ENCODE measurements at regions not wholly inside any gene's neighbourhood (a gene's known extent, or its start where the extent isn't known, plus 50 kb on each side); places are given as distances from the start of the nearest gene placed in this dataset.
"Not testable (repeated sequence)": the region's sequence is repeated elsewhere in the genome, so short reads cannot be mapped to it uniquely, and the experiment has no call there.

DNA sequence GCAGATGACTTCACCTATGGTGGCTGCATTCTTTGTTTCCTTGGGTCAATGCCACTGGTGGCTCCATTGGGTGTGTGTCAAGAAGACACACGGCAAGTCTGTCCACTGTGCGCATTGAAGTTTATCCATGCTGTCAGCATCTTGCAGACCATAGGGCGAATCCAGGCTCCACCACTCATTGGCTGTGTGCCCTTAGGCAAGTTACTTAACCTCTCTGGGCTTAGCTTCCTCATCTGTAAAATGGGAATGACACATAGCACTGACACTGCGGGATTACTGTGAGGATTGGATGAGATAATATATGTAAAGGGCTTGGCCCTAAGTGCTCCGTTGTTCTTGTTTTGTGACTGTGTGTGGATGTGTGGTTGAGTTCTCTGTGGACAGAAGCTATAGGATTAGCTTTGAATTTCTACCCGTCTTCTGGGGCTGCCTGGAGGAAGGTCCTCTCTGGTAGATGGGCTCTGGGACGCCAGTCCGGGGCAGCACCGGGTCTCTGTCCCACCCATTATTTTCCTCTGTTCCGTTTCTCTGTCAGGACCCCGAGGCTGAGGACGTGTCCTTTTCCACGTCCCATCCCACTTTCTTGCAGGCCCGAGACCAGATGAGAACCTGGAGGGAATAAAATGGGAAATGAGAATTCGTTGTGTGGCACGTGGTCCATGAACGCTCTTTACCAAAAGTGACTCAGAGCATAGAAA is 178.4 kb downstream of the IRF8 start:
- peak in 1 of 42 donors; percentile 21 for DNase-seq
- intact Hi-C loops (cut with DNase I) = no loop called here

DNA sequence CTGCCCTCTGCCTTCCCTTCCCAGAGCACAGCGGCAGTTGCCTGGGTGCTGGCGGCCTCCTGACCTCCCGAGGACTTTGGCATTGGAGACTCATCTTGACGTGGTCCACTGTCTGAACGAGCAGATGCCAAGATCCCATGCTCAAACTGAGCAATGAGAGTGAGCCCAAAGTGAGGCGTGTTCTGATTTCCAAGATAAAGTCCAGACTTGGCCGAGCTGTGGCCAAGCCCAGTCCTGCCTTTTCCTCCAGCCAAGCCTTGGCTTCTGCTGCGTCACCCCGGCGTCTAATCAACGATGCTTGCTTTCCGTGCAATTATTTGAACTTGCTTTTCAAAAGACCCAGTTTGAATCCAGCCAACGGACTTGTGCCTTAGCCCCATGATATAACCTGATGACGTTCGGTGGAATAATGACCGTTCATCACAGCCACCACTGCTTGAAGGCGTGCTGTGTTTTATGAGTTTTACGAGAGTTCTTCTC is 179.2 kb downstream of the IRF8 start:
- peak in 10 of 42 donors; percentile 8 to 60 (median 24) for DNase-seq
- intact Hi-C loops (cut with DNase I) = no loop called here

DNA sequence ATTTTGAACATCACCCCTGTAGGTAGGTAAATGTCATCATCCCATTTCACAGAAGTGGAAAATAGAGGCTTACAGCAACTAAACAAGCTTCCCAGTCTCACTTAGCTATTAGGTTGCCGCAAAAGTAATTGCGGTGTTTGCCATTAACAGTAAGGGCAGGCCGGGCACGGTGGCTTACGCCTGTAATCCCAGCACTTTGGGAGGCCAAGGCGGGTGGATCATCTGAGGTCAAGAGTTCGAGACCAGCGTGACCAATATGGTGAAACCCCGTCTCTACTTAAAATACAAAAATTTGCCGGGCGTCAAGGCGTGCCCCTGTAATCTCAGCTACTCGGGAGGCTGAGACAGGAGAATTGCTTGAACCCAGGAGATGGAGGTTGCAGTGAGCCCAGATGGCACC is 179.7 kb downstream of the IRF8 start:
- intact Hi-C loops (cut with DNase I) = not testable (repeated sequence)
- peak in 1 of 42 donors; percentile 19 for DNase-seq

DNA sequence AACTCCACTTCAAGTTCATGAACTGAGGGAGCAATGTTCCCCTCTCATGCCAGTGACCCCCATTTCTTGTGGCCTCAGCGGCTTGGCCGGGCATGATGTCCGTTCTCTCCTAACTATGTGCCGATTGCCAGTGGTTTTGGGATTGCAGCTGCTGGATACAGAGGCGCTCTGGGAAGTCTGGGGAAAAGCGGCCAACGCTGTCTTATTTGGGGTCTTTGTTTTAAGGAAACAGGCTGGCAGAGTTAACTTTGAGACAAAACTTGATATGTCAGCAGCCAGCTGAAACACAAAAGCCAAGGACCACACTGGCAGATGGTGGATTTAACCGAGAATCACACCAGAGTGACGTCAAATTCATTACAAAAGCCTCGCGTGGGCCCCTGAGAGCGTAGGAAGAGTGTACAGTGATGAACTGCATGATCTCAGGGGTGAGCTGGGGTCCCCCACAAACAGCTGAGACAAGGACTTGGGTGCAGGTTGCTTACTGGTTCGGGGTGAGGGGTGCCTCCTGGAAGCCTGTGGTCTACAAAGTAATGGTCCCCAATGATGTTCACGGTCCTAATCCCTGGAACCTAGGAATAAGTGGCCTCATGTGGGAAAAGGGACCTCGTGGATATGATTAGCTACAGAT is 180.4 kb downstream of the IRF8 start:
- intact Hi-C loops (cut with DNase I) = no loop called here
- peak in 7 of 42 donors; percentile 7 to 39 (median 12) for DNase-seq

DNA sequence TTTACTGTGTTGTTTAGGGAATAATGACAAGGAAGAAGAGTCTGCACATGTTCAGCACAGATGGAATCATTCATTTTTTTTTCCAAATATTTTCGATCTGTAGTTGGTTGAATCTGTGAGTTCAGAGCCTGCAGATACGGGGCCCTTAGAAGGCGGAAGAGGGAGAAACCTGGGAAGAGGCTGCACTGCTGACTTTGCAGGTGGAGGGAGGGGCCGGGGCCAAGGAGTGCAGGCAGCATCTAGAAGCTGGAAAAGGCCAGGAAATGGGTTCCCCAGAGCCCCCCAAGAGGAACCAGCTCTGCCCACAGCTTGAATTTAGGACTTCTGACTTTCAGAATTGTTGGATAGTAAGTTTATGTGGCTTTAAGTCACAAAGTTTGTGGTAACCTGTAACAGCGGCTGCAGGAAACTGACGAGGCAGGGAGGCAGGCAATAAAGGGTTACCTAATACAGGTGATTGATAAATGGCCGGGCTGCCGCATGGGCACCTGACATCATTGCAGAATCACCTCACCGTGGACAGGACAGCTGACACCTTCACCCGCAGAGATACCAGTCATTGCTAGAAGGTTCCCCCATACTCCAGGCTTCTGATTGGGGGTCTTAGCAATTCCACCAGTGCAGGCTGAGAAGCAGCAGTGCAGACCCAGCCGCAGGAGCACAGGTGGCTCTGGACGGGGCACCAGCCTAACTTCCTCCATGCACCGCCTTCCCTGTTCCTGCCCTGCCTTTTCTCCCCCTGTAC is 181.3 kb downstream of the IRF8 start:
- DNase-seq = peak in 5 of 42 donors; percentile 0 to 31 (median 20)
- intact Hi-C loops (cut with DNase I) = no loop called here

DNA sequence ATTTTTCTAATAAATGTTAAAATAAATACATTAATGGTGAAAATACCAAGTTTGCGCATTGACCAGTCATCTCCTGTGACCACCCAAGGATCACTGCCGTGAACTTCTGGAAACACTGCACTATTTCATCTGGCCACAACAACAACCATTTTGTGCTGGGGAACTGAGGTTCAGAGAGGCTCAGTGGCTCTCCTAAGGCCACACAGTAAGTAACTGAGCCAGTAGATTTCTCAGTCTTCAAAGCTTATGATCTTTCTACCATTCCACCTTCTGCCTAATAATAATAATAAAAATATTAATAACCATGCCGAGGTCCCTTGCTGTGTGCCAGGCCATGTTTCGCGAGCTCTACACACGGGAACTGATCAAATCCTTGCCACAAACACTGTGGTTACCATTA is 182.0 kb downstream of the IRF8 start:
- intact Hi-C loops (cut with DNase I) = no loop called here
- DNase-seq = no peak

DNA sequence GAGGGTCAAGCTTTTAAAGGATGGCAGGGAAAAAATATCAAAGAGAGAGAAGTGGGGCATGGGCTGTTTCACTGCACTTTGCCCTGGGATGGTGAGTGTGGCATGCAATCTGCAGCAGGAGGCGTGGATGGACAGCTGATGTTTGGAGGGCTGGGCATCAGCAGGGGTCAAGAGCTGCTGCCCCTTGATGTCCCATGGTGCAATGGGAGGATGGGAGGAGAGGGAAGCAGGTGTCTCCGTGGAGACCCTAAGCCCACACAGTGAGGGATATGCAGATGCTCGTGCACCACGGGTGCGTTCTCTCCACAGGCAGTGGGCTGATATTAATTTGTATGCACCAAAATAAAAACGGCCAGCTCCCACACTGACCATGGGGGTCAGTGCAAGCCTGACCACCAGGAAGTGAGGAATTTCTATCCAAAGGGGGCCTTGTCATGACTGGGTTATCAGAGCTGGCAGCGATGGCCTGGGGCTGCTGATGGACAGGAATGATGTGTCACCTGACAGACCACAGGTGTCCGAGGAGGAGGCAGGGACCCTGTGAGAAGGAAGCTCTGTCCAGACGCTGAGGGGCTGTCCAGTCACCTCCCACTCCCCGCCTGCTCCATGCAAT is 183.6 kb downstream of the IRF8 start:
- intact Hi-C loops (cut with DNase I) = no loop called here

DNA sequence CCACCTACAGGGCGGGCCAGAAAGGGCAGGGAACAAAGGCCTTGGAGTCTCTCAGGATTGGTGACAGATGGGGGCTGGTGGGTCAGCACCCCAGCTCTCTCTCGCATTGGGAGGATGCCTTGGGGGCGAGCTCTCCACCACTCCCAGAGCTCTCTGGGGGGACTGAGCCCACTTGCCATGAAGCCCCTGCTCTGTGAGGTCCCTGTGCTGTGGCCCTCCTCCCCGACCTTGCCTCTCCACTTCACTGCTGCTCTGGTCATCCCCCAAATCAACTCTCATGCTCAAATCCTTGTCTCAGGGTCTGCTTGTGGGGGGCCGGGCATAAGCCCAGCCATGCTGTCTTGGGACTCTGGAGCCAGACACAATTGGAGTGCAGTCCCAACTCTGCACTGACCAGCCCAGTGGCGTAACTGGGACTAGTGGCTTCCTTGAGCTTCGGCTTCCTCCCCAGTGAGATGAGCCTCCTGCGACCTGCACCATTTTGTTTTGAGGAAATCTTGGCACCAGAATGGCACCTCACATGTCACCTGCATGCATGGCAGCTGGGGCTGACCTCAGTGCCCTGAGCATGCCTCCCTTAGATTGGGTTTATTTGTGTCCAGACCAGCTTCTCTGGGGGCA is 184.5 kb downstream of the IRF8 start:
- intact Hi-C loops (cut with DNase I) = no loop called here
- DNase-seq = peak in 1 of 42 donors; percentile 14

More for the DNA sequence above, 183.6 kb downstream of the IRF8 start:
- DNase-seq = no peak

DNA sequence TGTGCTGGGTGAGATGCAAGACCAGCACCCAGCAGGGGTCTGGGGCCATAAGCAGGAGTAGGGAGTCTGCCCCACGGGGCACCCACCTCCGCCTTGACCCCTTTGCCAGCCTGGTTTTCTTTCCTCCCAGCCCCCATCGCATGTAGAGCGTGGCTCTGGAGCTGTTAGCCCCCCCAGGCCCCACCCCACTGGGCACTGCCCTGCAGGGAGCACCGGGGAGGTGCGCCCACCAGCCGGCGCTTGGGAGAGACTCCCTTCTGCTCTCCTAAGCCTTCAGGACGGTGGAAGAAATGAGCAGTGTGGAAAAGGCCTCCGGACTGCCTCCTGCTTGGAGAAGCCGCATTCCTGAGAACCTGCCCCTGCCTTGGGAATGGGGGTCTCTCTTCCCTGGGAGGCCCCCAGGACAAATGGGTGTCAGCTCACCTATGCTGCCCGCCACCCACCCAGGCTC is 186.2 kb downstream of the IRF8 start:
- intact Hi-C loops (cut with DNase I) = no loop called here
- DNase-seq = peak in 2 of 42 donors; percentile 4 to 9

DNA sequence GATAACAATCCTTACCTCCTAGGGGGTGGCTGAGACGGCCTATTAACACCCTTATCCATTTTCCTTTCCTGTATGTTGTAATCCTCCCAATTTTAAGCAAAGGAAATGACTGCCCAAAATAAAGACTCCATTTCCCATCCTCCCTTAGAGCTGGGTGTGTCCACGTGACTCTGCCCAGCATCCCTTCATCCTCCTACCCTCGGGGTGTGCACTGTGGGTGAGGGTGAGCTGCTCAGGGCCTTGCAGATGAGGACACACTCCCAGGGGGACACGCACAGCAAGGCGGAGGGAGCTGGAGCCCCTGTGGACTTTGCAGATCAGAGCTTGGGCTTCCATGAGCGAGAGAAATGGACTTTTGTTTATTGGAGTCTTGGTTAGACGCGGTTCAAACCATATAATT is 186.8 kb downstream of the IRF8 start:
- intact Hi-C loops (cut with DNase I) = no loop called here
- no peak for DNase-seq

DNA sequence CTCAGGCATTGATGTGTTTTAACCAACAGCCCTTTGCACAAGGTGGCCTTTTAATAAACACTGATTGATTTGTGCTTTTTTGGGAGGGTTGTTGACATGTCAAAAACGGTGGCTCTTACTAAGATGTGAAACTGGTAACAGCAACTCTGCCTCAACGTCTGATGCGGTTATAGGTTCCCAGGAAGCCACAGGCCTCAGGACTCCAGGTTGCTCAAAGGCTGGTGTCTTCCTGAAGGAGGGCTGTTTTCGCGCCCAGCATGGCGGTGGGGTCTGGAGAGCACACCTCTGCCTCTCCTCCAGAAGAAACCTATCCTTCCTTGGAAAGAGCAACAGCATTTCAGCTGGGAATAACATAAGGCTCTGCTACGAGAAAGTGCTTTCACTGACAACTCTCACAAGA is 187.5 kb downstream of the IRF8 start:
- DNase-seq = no peak
- intact Hi-C loops (cut with DNase I) = no loop called here

DNA sequence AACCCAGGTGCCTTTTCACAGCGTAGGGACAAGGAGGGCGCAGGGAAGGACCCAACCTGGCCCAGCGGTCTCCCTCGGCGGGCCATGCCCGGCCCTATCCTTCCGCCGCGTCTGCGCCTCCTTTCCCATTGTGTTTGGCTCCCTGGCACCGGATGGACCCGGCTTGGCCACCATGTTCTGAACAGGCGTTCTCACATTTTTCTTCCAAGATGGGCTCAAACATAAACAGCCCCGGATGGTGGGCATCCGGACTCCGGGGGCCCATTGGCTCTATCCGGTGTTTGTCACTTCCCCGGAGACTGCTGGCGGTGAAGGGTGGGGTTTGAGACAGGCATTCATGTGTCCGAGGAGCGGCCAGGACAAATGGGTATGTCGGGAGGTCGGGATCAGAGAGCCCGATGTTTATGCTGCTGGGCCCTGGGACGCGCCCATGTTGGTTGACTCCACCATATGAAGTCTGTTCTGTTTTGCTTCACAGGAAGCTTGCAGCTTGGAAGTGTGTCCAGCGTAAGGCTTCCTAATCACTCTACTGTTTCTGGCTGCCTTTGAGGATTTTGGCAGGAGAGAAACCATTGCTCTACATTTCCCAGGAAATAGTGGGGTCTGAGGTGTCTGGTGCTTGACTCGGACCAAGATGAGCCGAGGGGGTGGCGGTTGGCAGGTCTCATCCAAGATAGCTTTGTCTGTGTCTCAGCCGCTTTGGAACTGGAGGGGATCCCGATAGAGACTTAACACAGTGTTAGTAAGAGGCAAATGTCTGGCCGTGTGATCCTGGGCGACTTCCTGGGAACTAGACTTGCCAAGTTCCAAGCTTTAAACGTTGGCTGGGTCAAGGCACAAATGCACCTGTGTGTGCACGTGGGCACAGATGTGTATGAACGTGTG is 188.3 kb downstream of the IRF8 start:
- no peak for DNase-seq
- intact Hi-C loops (cut with DNase I) = no loop called here

DNA sequence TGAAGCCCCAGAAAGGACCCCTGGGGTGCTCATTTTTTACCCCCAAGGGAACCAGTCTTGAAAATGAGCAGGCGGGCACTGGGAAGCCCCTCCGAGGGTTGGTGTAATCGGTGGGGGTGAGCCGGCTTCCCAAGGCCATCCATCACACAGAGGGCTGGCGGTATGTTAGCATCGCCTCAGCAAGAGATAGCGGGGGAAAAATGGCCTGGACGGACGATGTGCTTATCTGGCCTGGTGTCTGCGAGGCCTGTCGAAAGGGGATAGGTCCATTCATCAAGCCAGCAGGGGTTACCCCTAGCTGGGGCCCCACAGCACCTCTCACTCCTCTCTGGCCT is 188.9 kb downstream of the IRF8 start:
- intact Hi-C loops (cut with DNase I) = no loop called here

DNA sequence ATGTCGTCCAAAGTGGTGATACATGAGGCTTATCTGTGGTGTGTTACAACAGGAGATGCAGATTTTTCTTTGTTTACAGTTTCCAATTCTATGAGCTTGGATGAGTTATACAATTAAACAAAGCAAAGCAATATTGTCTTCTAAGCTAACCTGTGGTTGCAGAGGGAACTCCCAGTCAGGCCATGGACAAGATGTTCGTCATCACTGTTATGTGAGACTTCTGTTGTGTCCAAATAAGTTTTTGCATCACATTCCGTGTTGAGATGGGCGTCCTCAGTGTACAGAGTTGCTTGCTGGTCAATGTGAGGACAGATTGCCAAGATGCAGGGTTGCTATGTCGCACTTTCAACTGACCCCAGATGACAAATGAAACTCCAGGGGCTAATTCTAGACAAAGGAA is 189.3 kb downstream of the IRF8 start:
- DNase-seq = no peak
- intact Hi-C loops (cut with DNase I) = no loop called here

More for the DNA sequence above, 188.9 kb downstream of the IRF8 start:
- no peak for DNase-seq

DNA sequence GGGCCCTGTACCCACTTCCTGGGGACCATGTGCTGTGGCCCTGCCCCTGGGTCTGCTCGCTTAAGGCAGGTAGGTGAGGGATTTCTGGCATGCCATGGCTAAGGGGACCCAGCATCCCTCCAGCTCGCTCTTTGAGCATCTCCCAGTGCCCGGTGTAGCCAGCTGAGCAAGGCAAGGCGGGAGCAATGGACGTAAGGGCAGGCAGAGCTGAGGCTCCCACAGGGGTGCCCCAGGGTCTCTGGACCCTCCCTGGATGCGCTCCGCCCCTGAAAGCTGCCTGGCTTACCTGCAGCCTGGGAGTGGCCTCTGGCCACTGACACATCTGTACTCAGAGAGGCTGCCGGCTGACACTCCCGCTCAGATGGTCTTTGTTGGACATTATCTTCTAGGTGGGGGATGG is 189.9 kb downstream of the IRF8 start:
- DNase-seq = no peak
- intact Hi-C loops (cut with DNase I) = no loop called here

DNA sequence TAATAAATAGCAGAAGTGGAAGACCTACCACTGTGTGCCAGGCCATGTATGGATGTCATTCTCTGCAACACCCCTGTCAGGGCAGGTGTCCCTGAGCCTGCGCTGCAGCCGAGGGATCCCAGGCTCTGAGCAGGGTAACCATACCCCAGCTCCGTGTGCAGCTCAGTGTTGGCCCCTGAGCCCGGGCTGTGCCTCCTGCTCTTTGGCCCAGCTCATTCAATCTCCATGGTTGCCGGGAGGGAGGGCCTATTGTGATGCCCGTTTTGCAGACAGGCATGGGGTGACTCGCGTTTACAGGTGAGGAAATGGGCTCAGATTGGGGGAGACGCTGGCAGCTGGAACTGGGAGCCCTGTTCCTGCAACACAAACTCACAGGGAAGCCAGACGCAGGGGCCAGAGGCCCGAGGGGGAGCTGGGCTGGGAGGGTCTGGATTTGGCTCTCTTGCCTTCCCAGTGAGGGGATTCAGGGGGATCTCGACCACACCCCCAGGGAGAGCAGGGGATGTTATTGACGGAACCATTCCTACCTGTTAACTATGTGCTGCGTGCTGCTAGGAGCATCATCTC is 190.5 kb downstream of the IRF8 start:
- DNase-seq = no peak
- intact Hi-C loops (cut with DNase I) = no loop called here

DNA sequence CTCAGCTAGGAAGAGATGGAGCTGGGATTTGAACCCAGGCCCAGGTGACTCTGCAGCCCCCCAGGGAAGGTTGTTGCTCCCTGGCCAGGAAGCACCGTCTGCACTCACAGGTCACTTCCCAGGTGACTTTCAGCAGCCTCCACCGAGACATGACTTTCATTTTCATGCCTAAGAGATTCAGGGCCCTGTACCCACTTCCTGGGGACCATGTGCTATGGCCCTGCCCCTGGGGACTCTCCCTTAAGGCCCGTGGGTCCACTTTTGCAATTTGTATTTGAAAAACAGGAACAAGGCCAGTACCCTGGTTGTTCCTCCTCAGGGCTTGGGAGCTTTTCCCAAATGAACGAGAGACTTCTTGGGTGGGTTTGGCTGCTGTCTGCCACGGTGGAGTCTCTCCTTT is 191.0 kb downstream of the IRF8 start:
- peak in 1 of 42 donors; percentile 9 for DNase-seq
- intact Hi-C loops (cut with DNase I) = no loop called here

Measured in head of caudate nucleus (tissue), 42 donors.